ENCODE measurements at regions not wholly inside any gene's neighbourhood (a gene's known extent, or its start where the extent isn't known, plus 50 kb on each side); places are given as distances from the start of the nearest gene placed in this dataset.

- H3K9me3 Mint-ChIP-seq = peaks cover 9% of the 10 kb centered on the region
- ATAC-seq = no peak
- no peaks in the 10 kb centered on the region for H3K36me3 Mint-ChIP-seq
- H3K27me3 Mint-ChIP-seq (ENCODE audit: low read depth) = no peaks in the 10 kb centered on the region; the same call in 1 of the 2 replicates
- POLR2A ChIA-PET = no interaction called here
- H3K4me3 Mint-ChIP-seq = no peak overlapping the region
- CTCF ChIA-PET = no interaction called here
- no peak overlapping the region for H3K27ac Mint-ChIP-seq
- no peaks in the 10 kb centered on the region for H3K4me1 Mint-ChIP-seq
- TF ChIP-seq EMX1 (CRISPR knock-in tag; IDR thresholded peaks at IDR 0.05) = no peak
- TF ChIP-seq CREB1 (CRISPR knock-in tag; IDR thresholded peaks at IDR 0.05) = no peak
- TF ChIP-seq MXD4 (CRISPR knock-in tag; IDR thresholded peaks at IDR 0.05; ENCODE audit: borderline replicate concordance) = no peak
- no peak for TF ChIP-seq ERG (CRISPR knock-in tag; IDR thresholded peaks at IDR 0.05)
- no peak for TF ChIP-seq OVOL2 (CRISPR knock-in tag; IDR thresholded peaks at IDR 0.05; ENCODE audit: borderline replicate concordance)
- TF ChIP-seq MAX (CRISPR knock-in tag; IDR thresholded peaks at IDR 0.05) = no peak
- no peak for TF ChIP-seq HMGXB4 (CRISPR knock-in tag; IDR thresholded peaks at IDR 0.05)
- no peak for TF ChIP-seq AR (CRISPR knock-in tag; IDR thresholded peaks at IDR 0.05)
- no peak for TF ChIP-seq USF2 (CRISPR knock-in tag; IDR thresholded peaks at IDR 0.05)
- no peak for TF ChIP-seq ARID4B (CRISPR knock-in tag; IDR thresholded peaks at IDR 0.05; ENCODE audit: borderline replicate concordance)
- DNase-seq (ENCODE audit: low spot score) = no peak
Measured at GRCh38 chr6:23311211-23311610, 741.8 kb downstream of the HDGFL1 start.

GRCh38 chr6:23316131-23316530 is 746.8 kb downstream of the HDGFL1 start:
- peaks cover 7% of the 10 kb centered on the region for H3K4me1 Mint-ChIP-seq
- no peak overlapping the region for H3K27ac Mint-ChIP-seq
- DNase-seq (ENCODE audit: low spot score) = no peak
- ChIA-PET POLR2A (interaction anchor here (0.6 kb wide), 1 partner anchor 362 kb away, joined by 3 read pairs; no protein-coding TSS in a partner anchor), CTCF (no interaction called here)
- H3K4me3 Mint-ChIP-seq = no peak overlapping the region
- no peaks in the 10 kb centered on the region for H3K9me3 Mint-ChIP-seq
- H3K36me3 Mint-ChIP-seq = no peaks in the 10 kb centered on the region
- no peak for ATAC-seq
- no peaks in the 10 kb centered on the region; the same call in 1 of the 2 replicates for H3K27me3 Mint-ChIP-seq (ENCODE audit: low read depth)
- TF ChIP-seq E2F4 (CRISPR knock-in tag; IDR thresholded peaks at IDR 0.05; ENCODE audit: borderline replicate concordance, low read depth) (no peak), FOXJ3 (CRISPR knock-in tag; IDR thresholded peaks at IDR 0.05; ENCODE audit: borderline replicate concordance) (no peak), RELA (CRISPR knock-in tag; IDR thresholded peaks at IDR 0.05; ENCODE audit: borderline replicate concordance) (no peak), HMGA2 (CRISPR knock-in tag; IDR thresholded peaks at IDR 0.05) (no peak), ERG (CRISPR knock-in tag; IDR thresholded peaks at IDR 0.05) (no peak), AFF4 (CRISPR knock-in tag; IDR thresholded peaks at IDR 0.05; ENCODE audit: borderline replicate concordance) (no peak)
